GM21825 (cell line): ENCODE measurements at regions not wholly inside any gene's neighbourhood (a gene's known extent, or its start where the extent isn't known, plus 50 kb on each side); places are given as distances from the start of the nearest gene placed in this dataset.

ENCODE experiments used
- ATAC-seq: cut with Tn5 transposase; IDR thresholded peaks from one replicate; pipeline ENCODE4 v1.9.1; 2021; ENCODE audit warnings: mild to moderate bottlenecking, moderate library complexity; ENCODE audit not compliant: unreplicated experiment

- peak; percentile 89 for ATAC-seq
Observed at GRCh38 chr9:73219985-73220626, 68.4 kb downstream of the ANXA1 start.

GRCh38 chr9:73223594-73223993 lies 71.9 kb downstream of the ANXA1 start:
- no peak for ATAC-seq

- no peak for ATAC-seq
Observed at GRCh38 chr9:73229543-73229942, 77.9 kb downstream of the ANXA1 start.

- no peak for ATAC-seq
Observed at GRCh38 chr9:73230251-73230650, 78.6 kb downstream of the ANXA1 start.

GRCh38 chr9:73231203-73231602 lies 79.5 kb downstream of the ANXA1 start:
- no peak for ATAC-seq

GRCh38 chr9:73233359-73234007 lies 81.8 kb downstream of the ANXA1 start:
- ATAC-seq, result no peak

GRCh38 chr9:73234008-73234360 lies 82.3 kb downstream of the ANXA1 start:
- no peak for ATAC-seq

GRCh38 chr9:73237140-73237539 lies 85.5 kb downstream of the ANXA1 start:
- no peak for ATAC-seq

- ATAC-seq, result no peak
Observed at GRCh38 chr9:73239570-73240265, 88.1 kb downstream of the ANXA1 start.

GRCh38 chr9:73243078-73243477 lies 91.4 kb downstream of the ANXA1 start:
- ATAC-seq, result no peak

GRCh38 chr9:73259086-73259696 lies 107.5 kb downstream of the ANXA1 start:
- no peak for ATAC-seq

GRCh38 chr9:73260506-73260905 lies 108.8 kb downstream of the ANXA1 start:
- no peak for ATAC-seq

GRCh38 chr9:73264631-73265030 lies 113.0 kb downstream of the ANXA1 start:
- ATAC-seq, result no peak

- ATAC-seq, result no peak
Observed at GRCh38 chr9:73265876-73266275, 114.2 kb downstream of the ANXA1 start.

- no peak for ATAC-seq
Observed at GRCh38 chr9:73269430-73270101, 117.9 kb downstream of the ANXA1 start.

GRCh38 chr9:73270967-73271721 lies 119.5 kb downstream of the ANXA1 start:
- no peak for ATAC-seq

- no peak for ATAC-seq
Observed at GRCh38 chr9:73280113-73280512, 128.4 kb downstream of the ANXA1 start.

GRCh38 chr9:73284377-73284776 lies 132.7 kb downstream of the ANXA1 start:
- ATAC-seq, result no peak

- no peak for ATAC-seq
Observed at GRCh38 chr9:73294336-73294735, 142.7 kb downstream of the ANXA1 start.

GRCh38 chr9:73325983-73326382 lies 174.3 kb downstream of the ANXA1 start:
- ATAC-seq, result no peak

GRCh38 chr9:73327149-73327548 lies 175.5 kb downstream of the ANXA1 start:
- ATAC-seq, result no peak
